GM23338 (cell line): ENCODE measurements at regions not wholly inside any gene's neighbourhood (a gene's known extent, or its start where the extent isn't known, plus 50 kb on each side); places are given as distances from the start of the nearest gene placed in this dataset.

ENCODE experiments used
- ATAC-seq: fragments of 200-7000 bp; cut with Tn5 transposase; 3 replicates; pipeline ENCODE4 v1.9.1; 2020
- DNase-seq: peaks from one replicate; pipeline ENCODE4 v3.0.0-alpha.2; 2015; ENCODE audit warnings: low spot score
- H2AFZ ChIP-seq: fragments of 200-600 bp; sonication (generic); 2 replicates; pipeline ENCODE4 v1.8.0; 2016; ENCODE audit warnings: antibody characterized with exemption, mild to moderate bottlenecking, moderate library complexity
- H3F3A ChIP-seq: fragments of 200-600 bp; sonication (generic); replicated peaks from 2 replicates; pipeline ENCODE4 v1.8.0; 2017; ENCODE audit warnings: antibody characterized with exemption, mixed run types, low read depth
- H3K27ac ChIP-seq: fragments of 200-600 bp; sonication (generic); 2 replicates; pipeline ENCODE4 v1.6.1; 2016; ENCODE audit warnings: low read depth
- H3K27me3 ChIP-seq: fragments of 200-600 bp; sonication (generic); 2 replicates; pipeline ENCODE4 v1.8.0; 2016; ENCODE audit warnings: mild to moderate bottlenecking, mixed run types, moderate library complexity; ENCODE audit not compliant: insufficient read depth
- H3K36me3 ChIP-seq: fragments of 200-600 bp; sonication (generic); 2 replicates; pipeline ENCODE4 v1.8.0; 2016; ENCODE audit warnings: mild to moderate bottlenecking; ENCODE audit not compliant: insufficient read depth
- H3K4me1 ChIP-seq: fragments of 200-600 bp; sonication (generic); 2 replicates; pipeline ENCODE4 v1.8.0; 2016; ENCODE audit warnings: mild to moderate bottlenecking, moderate library complexity; ENCODE audit not compliant: insufficient read depth
- H3K4me2 ChIP-seq: fragments of 200-600 bp; sonication (generic); 2 replicates; pipeline ENCODE4 v1.7.1; 2017; ENCODE audit warnings: mixed run types
- H3K4me3 ChIP-seq: fragments of 200-600 bp; sonication (generic); 2 replicates; pipeline ENCODE4 v1.6.1; 2016; ENCODE audit warnings: mixed run types
- H3K79me2 ChIP-seq: fragments of 200-600 bp; sonication (generic); replicated peaks from 2 replicates; pipeline ENCODE4 v1.8.0; 2017; ENCODE audit warnings: mild to moderate bottlenecking; ENCODE audit not compliant: insufficient read depth
- H3K9me2 ChIP-seq: fragments of 200-600 bp; sonication (generic); 2 replicates; pipeline ENCODE4 v1.8.0; 2017; ENCODE audit not compliant: insufficient read depth
- H4K20me1 ChIP-seq: fragments of 200-600 bp; sonication (generic); replicated peaks from 2 replicates; pipeline ENCODE4 v1.8.0; 2017; ENCODE audit warnings: mild to moderate bottlenecking; ENCODE audit not compliant: insufficient read depth
- H3K27ac Mint-ChIP-seq: 2 replicates; pipeline ENCODE4 v1.8.0; 2020; ENCODE audit warnings: inconsistent platforms, mild to moderate bottlenecking, moderate library complexity, mixed read lengths
- H3K27me3 Mint-ChIP-seq: 3 replicates; pipeline ENCODE4 v1.8.0; 2022; ENCODE audit warnings: low read depth, mild to moderate bottlenecking, moderate library complexity, mixed read lengths, inconsistent platforms; ENCODE audit not compliant: insufficient read depth, poor library complexity
- H3K36me3 Mint-ChIP-seq: 3 replicates; pipeline ENCODE4 v1.8.0; 2021; ENCODE audit warnings: low read depth, mild to moderate bottlenecking, inconsistent platforms, moderate library complexity, mixed read lengths
- H3K4me1 Mint-ChIP-seq: 3 replicates; pipeline ENCODE4 v1.8.0; 2020; ENCODE audit warnings: mild to moderate bottlenecking, inconsistent platforms, mixed read lengths
- H3K4me3 Mint-ChIP-seq: 3 replicates; pipeline ENCODE4 v1.8.0; 2021; ENCODE audit warnings: moderate library complexity, mild to moderate bottlenecking, inconsistent platforms, mixed read lengths
- H3K9me3 Mint-ChIP-seq: 3 replicates; pipeline ENCODE4 v1.8.0; 2020; ENCODE audit warnings: moderate library complexity, mild to moderate bottlenecking, inconsistent platforms, mixed read lengths
- CREB1 ChIP-seq: fragments of 250-450 bp; sonication (Bioruptor Pico); IDR thresholded peaks from 2 replicates; pipeline ENCODE4 v1.5.0; 2020; ENCODE audit warnings: low read depth, mild to moderate bottlenecking, moderate library complexity
- CTCF ChIP-seq, 2 experiments: fragments of 200-600 bp in 1 of 2; sonication (generic) in 1 of 2; conservative IDR thresholded peaks; 2 replicates each; pipeline versions ENCODE4 v1.5.1 to v1.6.1; 2016 to 2017; ENCODE audit warnings: antibody characterized with exemption in 2 of 2, low read depth in 2 of 2, mild to moderate bottlenecking in 2 of 2, moderate library complexity in 1 of 2
- ETS1 ChIP-seq: IDR thresholded peaks from 2 replicates; pipeline ENCODE4 v1.6.1; 2016; ENCODE audit warnings: antibody characterized with exemption
- EZH2 ChIP-seq: fragments of 200-600 bp; sonication (generic); IDR thresholded peaks from one replicate; pipeline ENCODE4 v1.8.0; 2017; ENCODE audit warnings: antibody characterized with exemption, mild to moderate bottlenecking, low read depth; ENCODE audit not compliant: unreplicated experiment
- EZH2phosphoT487 ChIP-seq: fragments of 200-600 bp; sonication (generic); IDR thresholded peaks from one replicate; pipeline ENCODE4 v1.8.1; 2018; ENCODE audit warnings: antibody characterized with exemption; ENCODE audit not compliant: unreplicated experiment
- JUNB ChIP-seq: IDR thresholded peaks from one replicate; pipeline ENCODE4 v1.6.1; 2016; ENCODE audit warnings: antibody characterized with exemption; ENCODE audit not compliant: unreplicated experiment
- NANOG ChIP-seq: IDR thresholded peaks from 2 replicates; pipeline ENCODE4 v1.6.1; 2016; ENCODE audit warnings: antibody characterized with exemption, borderline replicate concordance
- POLR2AphosphoS5 ChIP-seq: IDR thresholded peaks from 2 replicates; pipeline ENCODE4 v1.6.1; 2016; ENCODE audit warnings: antibody characterized with exemption, low read depth
- STAT1 ChIP-seq: IDR thresholded peaks from one replicate; pipeline ENCODE4 v1.6.1; 2016; ENCODE audit warnings: antibody characterized with exemption; ENCODE audit not compliant: unreplicated experiment
- ZNF331 ChIP-seq: fragments of 250-450 bp; sonication (Bioruptor Pico); IDR thresholded peaks from 2 replicates; pipeline ENCODE4 v1.5.0; 2020; ENCODE audit warnings: low read depth, mild to moderate bottlenecking, moderate library complexity
- TF ChIP-seq, protein P1 (sequence below): IDR thresholded peaks from one replicate; pipeline ENCODE4 v1.6.1; 2018; ENCODE audit warnings: antibody characterized with exemption; ENCODE audit not compliant: unreplicated experiment
- TF ChIP-seq, protein P2 (sequence below): fragments of 250-450 bp; sonication (Bioruptor Pico); IDR thresholded peaks from 2 replicates; pipeline ENCODE4 v1.5.0; 2020; ENCODE audit warnings: mild to moderate bottlenecking, moderate library complexity

DNA sequence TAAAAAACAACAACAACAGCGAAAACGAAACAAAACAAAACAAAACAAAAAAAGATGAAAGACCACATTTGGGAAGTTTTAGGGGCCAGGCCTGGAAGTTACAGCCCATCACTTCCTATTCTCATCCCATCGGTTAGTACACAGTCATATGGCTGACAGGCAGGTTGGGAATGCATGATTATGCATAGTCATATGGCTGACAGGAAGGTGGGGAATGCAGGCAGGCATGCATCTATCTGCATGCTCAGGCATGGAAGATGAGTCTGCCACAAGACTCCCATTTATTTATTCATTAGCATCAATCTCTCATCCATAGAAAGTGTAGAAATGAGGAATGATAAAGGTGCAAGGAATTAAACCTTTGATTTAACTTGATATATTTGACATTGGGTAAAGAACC, 325.3 kb upstream of the MEX3C start:
- no peak overlapping the region for H3K4me2 ChIP-seq
- H3K9me2 ChIP-seq = peaks cover 10% of the 10 kb centered on the region; the same call in 1 of the 2 replicates
- no peak for ATAC-seq
- Mint-ChIP-seq H3K9me3 (no peaks in the 10 kb centered on the region), H3K27me3 (peaks cover 10% of the 10 kb centered on the region), H3K4me3 (no peak overlapping the region), H3K4me1 (peaks cover 22% of the 10 kb centered on the region), H3K27ac (no peak overlapping the region), H3K36me3 (no peaks in the 10 kb centered on the region)
- no peak overlapping the region for H3K4me3 ChIP-seq
- peak overlapping the region; percentile 81; the same call in 1 of the 2 replicates for H2AFZ ChIP-seq
- H3K27me3 ChIP-seq = no peaks in the 10 kb centered on the region
- no peaks in the 10 kb centered on the region for H3K36me3 ChIP-seq
- H3F3A ChIP-seq = no peaks in the 10 kb centered on the region
- no peak for DNase-seq
- peaks cover 16% of the 10 kb centered on the region for H3K4me1 ChIP-seq
- H3K79me2 ChIP-seq = no peaks in the 10 kb centered on the region
- 0 out of 2 replicates have a peak overlapping the region, but pooled peaks have one; percentile 68 for H3K27ac ChIP-seq
- no peak for TF ChIP-seq ZNF331 (CRISPR knock-in tag)
- no peak for TF ChIP-seq NANOG
- TF ChIP-seq, protein P1, sequence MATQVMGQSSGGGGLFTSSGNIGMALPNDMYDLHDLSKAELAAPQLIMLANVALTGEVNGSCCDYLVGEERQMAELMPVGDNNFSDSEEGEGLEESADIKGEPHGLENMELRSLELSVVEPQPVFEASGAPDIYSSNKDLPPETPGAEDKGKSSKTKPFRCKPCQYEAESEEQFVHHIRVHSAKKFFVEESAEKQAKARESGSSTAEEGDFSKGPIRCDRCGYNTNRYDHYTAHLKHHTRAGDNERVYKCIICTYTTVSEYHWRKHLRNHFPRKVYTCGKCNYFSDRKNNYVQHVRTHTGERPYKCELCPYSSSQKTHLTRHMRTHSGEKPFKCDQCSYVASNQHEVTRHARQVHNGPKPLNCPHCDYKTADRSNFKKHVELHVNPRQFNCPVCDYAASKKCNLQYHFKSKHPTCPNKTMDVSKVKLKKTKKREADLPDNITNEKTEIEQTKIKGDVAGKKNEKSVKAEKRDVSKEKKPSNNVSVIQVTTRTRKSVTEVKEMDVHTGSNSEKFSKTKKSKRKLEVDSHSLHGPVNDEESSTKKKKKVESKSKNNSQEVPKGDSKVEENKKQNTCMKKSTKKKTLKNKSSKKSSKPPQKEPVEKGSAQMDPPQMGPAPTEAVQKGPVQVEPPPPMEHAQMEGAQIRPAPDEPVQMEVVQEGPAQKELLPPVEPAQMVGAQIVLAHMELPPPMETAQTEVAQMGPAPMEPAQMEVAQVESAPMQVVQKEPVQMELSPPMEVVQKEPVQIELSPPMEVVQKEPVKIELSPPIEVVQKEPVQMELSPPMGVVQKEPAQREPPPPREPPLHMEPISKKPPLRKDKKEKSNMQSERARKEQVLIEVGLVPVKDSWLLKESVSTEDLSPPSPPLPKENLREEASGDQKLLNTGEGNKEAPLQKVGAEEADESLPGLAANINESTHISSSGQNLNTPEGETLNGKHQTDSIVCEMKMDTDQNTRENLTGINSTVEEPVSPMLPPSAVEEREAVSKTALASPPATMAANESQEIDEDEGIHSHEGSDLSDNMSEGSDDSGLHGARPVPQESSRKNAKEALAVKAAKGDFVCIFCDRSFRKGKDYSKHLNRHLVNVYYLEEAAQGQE = no peak
- TF ChIP-seq, protein P2, sequence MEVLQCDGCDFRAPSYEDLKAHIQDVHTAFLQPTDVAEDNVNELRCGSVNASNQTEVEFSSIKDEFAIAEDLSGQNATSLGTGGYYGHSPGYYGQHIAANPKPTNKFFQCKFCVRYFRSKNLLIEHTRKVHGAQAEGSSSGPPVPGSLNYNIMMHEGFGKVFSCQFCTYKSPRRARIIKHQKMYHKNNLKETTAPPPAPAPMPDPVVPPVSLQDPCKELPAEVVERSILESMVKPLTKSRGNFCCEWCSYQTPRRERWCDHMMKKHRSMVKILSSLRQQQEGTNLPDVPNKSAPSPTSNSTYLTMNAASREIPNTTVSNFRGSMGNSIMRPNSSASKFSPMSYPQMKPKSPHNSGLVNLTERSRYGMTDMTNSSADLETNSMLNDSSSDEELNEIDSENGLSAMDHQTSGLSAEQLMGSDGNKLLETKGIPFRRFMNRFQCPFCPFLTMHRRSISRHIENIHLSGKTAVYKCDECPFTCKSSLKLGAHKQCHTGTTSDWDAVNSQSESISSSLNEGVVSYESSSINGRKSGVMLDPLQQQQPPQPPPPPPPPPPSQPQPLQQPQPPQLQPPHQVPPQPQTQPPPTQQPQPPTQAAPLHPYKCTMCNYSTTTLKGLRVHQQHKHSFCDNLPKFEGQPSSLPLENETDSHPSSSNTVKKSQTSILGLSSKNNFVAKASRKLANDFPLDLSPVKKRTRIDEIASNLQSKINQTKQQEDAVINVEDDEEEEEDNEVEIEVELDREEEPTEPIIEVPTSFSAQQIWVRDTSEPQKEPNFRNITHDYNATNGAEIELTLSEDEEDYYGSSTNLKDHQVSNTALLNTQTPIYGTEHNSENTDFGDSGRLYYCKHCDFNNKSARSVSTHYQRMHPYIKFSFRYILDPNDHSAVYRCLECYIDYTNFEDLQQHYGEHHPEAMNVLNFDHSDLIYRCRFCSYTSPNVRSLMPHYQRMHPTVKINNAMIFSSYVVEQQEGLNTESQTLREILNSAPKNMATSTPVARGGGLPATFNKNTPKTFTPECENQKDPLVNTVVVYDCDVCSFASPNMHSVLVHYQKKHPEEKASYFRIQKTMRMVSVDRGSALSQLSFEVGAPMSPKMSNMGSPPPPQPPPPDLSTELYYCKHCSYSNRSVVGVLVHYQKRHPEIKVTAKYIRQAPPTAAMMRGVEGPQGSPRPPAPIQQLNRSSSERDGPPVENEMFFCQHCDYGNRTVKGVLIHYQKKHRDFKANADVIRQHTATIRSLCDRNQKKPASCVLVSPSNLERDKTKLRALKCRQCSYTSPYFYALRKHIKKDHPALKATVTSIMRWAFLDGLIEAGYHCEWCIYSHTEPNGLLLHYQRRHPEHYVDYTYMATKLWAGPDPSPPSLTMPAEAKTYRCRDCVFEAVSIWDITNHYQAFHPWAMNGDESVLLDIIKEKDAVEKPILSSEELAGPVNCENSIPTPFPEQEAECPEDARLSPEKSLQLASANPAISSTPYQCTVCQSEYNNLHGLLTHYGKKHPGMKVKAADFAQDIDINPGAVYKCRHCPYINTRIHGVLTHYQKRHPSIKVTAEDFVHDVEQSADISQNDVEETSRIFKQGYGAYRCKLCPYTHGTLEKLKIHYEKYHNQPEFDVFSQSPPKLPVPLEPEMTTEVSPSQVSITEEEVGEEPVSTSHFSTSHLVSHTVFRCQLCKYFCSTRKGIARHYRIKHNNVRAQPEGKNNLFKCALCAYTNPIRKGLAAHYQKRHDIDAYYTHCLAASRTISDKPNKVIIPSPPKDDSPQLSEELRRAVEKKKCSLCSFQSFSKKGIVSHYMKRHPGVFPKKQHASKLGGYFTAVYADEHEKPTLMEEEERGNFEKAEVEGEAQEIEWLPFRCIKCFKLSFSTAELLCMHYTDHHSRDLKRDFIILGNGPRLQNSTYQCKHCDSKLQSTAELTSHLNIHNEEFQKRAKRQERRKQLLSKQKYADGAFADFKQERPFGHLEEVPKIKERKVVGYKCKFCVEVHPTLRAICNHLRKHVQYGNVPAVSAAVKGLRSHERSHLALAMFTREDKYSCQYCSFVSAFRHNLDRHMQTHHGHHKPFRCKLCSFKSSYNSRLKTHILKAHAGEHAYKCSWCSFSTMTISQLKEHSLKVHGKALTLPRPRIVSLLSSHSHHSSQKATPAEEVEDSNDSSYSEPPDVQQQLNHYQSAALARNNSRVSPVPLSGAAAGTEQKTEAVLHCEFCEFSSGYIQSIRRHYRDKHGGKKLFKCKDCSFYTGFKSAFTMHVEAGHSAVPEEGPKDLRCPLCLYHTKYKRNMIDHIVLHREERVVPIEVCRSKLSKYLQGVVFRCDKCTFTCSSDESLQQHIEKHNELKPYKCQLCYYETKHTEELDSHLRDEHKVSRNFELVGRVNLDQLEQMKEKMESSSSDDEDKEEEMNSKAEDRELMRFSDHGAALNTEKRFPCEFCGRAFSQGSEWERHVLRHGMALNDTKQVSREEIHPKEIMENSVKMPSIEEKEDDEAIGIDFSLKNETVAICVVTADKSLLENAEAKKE (CRISPR knock-in tag) = no peak
- no peak for TF ChIP-seq CREB1
- TF ChIP-seq ETS1 = no peak
- no peak for TF ChIP-seq POLR2AphosphoS5
- no peak for TF ChIP-seq EZH2phosphoT487
- TF ChIP-seq EZH2 = no peak
- TF ChIP-seq STAT1 = no peak
- TF ChIP-seq JUNB = no peak
- no peak for TF ChIP-seq CTCF (conservative IDR thresholded peaks at IDR 0.05; ENCODE audit: low read depth in 2 of 2)
- H4K20me1 ChIP-seq = no peaks in the 10 kb centered on the region
